ENCODE measurements at regions not wholly inside any gene's neighbourhood (a gene's known extent, or its start where the extent isn't known, plus 50 kb on each side); places are given as distances from the start of the nearest gene placed in this dataset.

GRCh38 chr14:66293533-66294105, 192.6 kb upstream of the CCDC196 start:
- no peaks in the 10 kb centered on the region for H3K36me3 ChIP-seq (ENCODE audit: low read length)
- H3K9me2 ChIP-seq (replicated peaks; ENCODE audit: insufficient read depth, low read length): no peaks in the 10 kb centered on the region
- H3K79me2 ChIP-seq (ENCODE audit: insufficient read depth, low read length): no peaks in the 10 kb centered on the region
- H3K27ac ChIP-seq (ENCODE audit: low read depth, low read length): no peak overlapping the region
- H3K4me3 ChIP-seq (ENCODE audit: insufficient read depth, low read length, poor library complexity, severe bottlenecking): no peak overlapping the region
- no peak overlapping the region for H3K9ac ChIP-seq (ENCODE audit: low read length)
- H4K20me1 ChIP-seq (ENCODE audit: low read depth, low read length): no peaks in the 10 kb centered on the region
- H3K9me3 ChIP-seq (ENCODE audit: insufficient read depth, low read length): no peaks in the 10 kb centered on the region
- no peak overlapping the region for H3K4me2 ChIP-seq (ENCODE audit: low read depth, low read length, poor library complexity, severe bottlenecking)
- no peaks in the 10 kb centered on the region for H3F3A ChIP-seq (ENCODE audit: insufficient read depth)
- no peak overlapping the region for H2AFZ ChIP-seq (ENCODE audit: low read depth, low read length, severe bottlenecking)
- TF ChIP-seq CTCF (IDR thresholded peaks at IDR 0.05; ENCODE audit: insufficient read depth, low read length, poor library complexity, severe bottlenecking) (no peak), EZH2phosphoT487 (conservative IDR thresholded peaks at IDR 0.05; ENCODE audit: low read length) (no peak)
- no peaks in the 10 kb centered on the region for H3K27me3 ChIP-seq (ENCODE audit: low read length)

- Histone ChIP-seq H3F3A (ENCODE audit: insufficient read depth) (no peaks in the 10 kb centered on the region), H3K27ac (ENCODE audit: low read depth, low read length) (no peak overlapping the region), H3K36me3 (ENCODE audit: low read length) (no peaks in the 10 kb centered on the region), H3K9me2 (replicated peaks; ENCODE audit: insufficient read depth, low read length) (no peaks in the 10 kb centered on the region), H2AFZ (ENCODE audit: low read depth, low read length, severe bottlenecking) (no peak overlapping the region), H3K9me3 (ENCODE audit: insufficient read depth, low read length) (no peaks in the 10 kb centered on the region), H3K27me3 (ENCODE audit: low read length) (no peaks in the 10 kb centered on the region), H3K9ac (ENCODE audit: low read length) (no peak overlapping the region), H3K79me2 (ENCODE audit: insufficient read depth, low read length) (no peaks in the 10 kb centered on the region), H3K4me3 (ENCODE audit: insufficient read depth, low read length, poor library complexity, severe bottlenecking) (no peak overlapping the region), H3K4me2 (ENCODE audit: low read depth, low read length, poor library complexity, severe bottlenecking) (no peak overlapping the region), H4K20me1 (ENCODE audit: low read depth, low read length) (no peaks in the 10 kb centered on the region)
- TF ChIP-seq EZH2phosphoT487 (conservative IDR thresholded peaks at IDR 0.05; ENCODE audit: low read length): no peak
- TF ChIP-seq CTCF (IDR thresholded peaks at IDR 0.05; ENCODE audit: insufficient read depth, low read length, poor library complexity, severe bottlenecking): no peak
These were observed 190.8 kb upstream of the CCDC196 start for GRCh38 chr14:66295386-66295785.

GRCh38 chr14:66300886-66301285, 185.3 kb upstream of the CCDC196 start:
- no peak overlapping the region for H3K9ac ChIP-seq (ENCODE audit: low read length)
- H3K36me3 ChIP-seq (ENCODE audit: low read length): no peaks in the 10 kb centered on the region
- H3K4me2 ChIP-seq (ENCODE audit: low read depth, low read length, poor library complexity, severe bottlenecking): no peak overlapping the region
- no peaks in the 10 kb centered on the region for H3K9me3 ChIP-seq (ENCODE audit: insufficient read depth, low read length)
- no peaks in the 10 kb centered on the region for H3K79me2 ChIP-seq (ENCODE audit: insufficient read depth, low read length)
- no peak overlapping the region for H2AFZ ChIP-seq (ENCODE audit: low read depth, low read length, severe bottlenecking)
- no peaks in the 10 kb centered on the region for H3K9me2 ChIP-seq (replicated peaks; ENCODE audit: insufficient read depth, low read length)
- H3K27ac ChIP-seq (ENCODE audit: low read depth, low read length): no peak overlapping the region
- TF ChIP-seq CTCF (IDR thresholded peaks at IDR 0.05; ENCODE audit: insufficient read depth, low read length, poor library complexity, severe bottlenecking) (no peak), EZH2phosphoT487 (conservative IDR thresholded peaks at IDR 0.05; ENCODE audit: low read length) (no peak)
- H3F3A ChIP-seq (ENCODE audit: insufficient read depth): no peaks in the 10 kb centered on the region
- no peak overlapping the region for H3K4me3 ChIP-seq (ENCODE audit: insufficient read depth, low read length, poor library complexity, severe bottlenecking)
- H3K27me3 ChIP-seq (ENCODE audit: low read length): no peaks in the 10 kb centered on the region
- no peaks in the 10 kb centered on the region for H4K20me1 ChIP-seq (ENCODE audit: low read depth, low read length)

Data from SU-DHL-6 (cell line).